ENCODE measurements at regions not wholly inside any gene's neighbourhood (a gene's known extent, or its start where the extent isn't known, plus 50 kb on each side); places are given as distances from the start of the nearest gene placed in this dataset.

GRCh38 chr3:194043516-194043915 is 92.4 kb upstream of the HES1 start:
- no peak for TF ChIP-seq CTCF (IDR thresholded peaks at IDR 0.05)
- TF ChIP-seq POLR2A (IDR thresholded peaks at IDR 0.05): no peak

All from adrenal gland (tissue), 5 donors.